ENCODE measurements at regions not wholly inside any gene's neighbourhood (a gene's known extent, or its start where the extent isn't known, plus 50 kb on each side); places are given as distances from the start of the nearest gene placed in this dataset.

GRCh38 chr1:234843946-234844345 is 234.0 kb upstream of the IRF2BP2 start:
- TF ChIP-seq CTCF (IDR thresholded peaks at IDR 0.05) (no peak), REST (IDR thresholded peaks at IDR 0.05; ENCODE audit: insufficient read depth in 1 of 2, low read depth in 2 of 2, low read length in 1 of 2) (no peak), POLR2AphosphoS5 (IDR thresholded peaks at IDR 0.05; ENCODE audit: low read depth, low read length) (no peak), SIN3A (IDR thresholded peaks at IDR 0.05; ENCODE audit: borderline replicate concordance, insufficient read depth, low read depth, low read length) (no peak)

Measured in Panc1 (cell line).